HG03460 (cell line): ENCODE measurements at regions not wholly inside any gene's neighbourhood (a gene's known extent, or its start where the extent isn't known, plus 50 kb on each side); places are given as distances from the start of the nearest gene placed in this dataset.

Source experiments
- ATAC-seq: cut with Tn5 transposase; IDR thresholded peaks from one replicate; pipeline ENCODE4 v1.9.1; 2021; ENCODE audit not compliant: unreplicated experiment

DNA sequence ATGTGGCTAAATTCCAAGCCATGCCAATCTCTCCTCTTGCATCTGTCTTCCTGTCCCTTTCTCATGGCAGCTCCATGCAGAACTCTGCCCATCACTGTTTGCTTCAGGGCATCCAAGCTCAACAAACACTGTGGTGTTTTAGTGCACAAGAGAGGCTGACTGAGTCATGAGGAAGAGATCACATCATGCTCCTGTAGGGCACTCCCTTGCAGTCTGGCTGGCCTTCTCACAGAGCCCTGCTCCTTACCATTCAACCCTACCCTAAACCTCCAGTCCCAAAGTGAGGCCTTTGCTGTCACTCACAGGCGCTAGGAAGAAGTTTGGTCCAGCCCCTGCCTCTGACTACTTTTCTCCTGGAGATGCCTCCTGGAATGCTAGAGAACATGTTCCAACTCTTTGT lies 194.0 kb downstream of the LRATD1 start:
- no peak for ATAC-seq

DNA sequence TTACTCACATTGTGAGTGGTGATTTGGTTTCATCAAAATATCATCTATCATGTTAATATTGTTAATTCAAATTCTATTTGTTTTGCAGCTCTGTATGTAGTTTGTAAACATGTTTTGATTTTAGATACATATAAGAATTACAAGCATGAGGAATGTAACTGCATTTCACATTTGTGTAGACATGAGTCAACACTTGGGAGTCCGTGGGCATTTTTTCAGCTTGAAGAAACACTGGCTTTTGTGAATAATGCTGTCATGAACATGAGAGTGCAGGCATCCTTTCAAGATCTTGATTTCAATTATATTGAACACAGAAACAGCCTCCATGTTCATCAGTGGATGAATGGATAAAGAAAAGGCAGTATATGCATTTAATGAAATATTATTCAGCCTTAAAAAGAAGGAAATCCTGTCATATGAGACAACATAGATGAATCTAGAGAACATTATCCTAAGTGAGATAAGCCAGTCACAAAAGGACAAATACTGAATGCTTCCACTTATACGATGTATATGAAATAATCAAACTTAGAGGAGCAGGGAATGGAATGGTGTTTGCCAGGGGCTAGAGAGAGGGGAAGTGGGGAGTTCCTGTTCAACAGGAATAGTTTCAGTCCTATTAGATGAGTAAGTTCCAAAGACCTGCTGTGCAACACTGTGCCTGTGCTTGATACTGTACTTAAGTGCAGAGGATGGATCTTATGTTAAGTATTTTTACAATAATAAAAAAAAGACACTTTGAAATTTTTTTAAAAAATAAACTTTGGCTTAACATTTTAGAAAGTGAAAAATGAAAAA lies 194.9 kb downstream of the LRATD1 start:
- no peak for ATAC-seq

DNA sequence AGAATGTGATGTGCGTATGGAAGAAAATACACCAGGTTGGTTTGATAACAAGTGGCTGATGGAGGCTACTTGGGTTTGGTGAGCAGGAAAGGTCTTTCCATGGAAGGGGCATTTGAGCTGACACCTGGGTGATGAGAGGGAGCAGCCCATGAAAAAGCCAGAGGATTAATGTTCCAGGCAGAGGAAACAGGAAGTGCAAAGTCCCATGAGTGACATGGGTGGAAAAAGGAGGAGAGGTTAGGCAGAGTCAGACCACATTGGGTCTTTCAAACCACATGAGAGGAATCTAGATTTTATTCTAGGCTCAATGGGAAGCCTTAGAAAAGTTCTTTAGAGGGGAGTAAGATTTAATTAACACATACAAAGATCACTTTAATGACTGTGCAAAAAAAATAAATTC lies 195.7 kb downstream of the LRATD1 start:
- ATAC-seq = no peak

DNA sequence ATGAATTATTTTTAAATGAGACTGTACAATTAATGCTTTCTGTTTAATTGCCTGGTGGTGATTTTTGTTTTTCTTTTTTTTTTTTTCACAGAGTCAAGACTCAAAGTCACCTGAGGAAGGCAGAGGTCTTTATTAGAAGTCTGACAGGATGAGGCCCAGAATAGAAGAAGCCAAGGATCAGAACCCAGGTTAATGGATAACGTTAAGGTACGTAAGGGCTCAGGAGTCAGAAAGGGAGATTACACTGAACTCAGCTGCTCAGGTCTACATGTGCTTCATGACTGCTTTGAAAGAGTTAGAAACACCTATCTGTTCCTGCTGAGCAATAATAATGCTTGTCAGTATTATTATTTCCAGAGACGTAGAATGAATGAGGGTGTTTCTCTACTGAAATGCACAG lies 196.5 kb downstream of the LRATD1 start:
- no peak for ATAC-seq

DNA sequence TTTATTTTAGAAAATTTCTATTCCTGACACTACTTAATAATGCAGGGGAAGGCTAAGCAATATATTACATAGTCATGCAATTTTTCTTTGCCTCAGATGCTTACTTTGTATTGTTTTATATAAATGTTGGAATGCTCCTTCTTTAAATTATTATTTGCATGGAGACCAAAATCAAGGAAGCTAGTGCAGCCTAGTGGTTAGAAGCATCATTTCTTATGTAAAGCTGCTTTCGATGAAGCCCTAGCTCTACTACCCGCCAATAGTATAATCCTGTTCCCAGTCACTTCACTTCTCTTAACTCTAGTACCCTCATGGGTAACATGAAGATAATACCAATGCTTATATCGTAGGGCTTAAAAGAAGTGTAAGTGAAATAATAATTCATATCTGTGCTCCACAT lies 198.9 kb downstream of the LRATD1 start:
- no peak for ATAC-seq

DNA sequence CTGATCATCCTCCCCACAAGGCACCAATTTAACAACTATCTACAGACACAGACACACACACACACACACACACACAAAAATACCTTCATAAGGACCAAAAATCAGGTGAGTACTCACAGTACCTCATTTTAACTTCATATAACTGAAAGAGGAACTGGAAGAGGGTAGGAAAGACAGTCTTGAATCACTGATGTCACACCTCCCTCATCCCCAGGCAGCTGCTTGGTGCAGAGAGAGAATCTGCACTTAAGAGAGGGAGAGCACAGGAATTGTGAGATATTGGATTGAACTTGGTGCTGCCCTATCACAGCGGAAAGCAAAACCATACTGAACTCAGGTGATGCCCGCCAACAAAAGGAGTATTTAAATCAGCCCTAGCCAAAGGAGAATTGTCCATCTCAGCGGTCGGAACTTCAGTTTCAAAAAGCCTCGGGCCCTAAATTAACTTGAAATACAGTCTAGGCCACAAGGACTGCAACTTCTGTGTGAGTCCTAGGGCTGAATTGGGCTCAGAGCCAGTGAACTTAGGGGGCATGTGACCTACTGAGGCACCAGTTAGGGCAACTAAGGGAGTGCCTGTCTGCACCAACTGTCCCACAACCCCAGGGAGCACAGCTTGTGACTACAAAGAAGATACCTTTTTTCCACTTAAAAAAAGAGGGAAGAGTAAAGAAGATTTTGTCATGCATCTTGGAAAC lies 211.1 kb downstream of the LRATD1 start:
- ATAC-seq = no peak

DNA sequence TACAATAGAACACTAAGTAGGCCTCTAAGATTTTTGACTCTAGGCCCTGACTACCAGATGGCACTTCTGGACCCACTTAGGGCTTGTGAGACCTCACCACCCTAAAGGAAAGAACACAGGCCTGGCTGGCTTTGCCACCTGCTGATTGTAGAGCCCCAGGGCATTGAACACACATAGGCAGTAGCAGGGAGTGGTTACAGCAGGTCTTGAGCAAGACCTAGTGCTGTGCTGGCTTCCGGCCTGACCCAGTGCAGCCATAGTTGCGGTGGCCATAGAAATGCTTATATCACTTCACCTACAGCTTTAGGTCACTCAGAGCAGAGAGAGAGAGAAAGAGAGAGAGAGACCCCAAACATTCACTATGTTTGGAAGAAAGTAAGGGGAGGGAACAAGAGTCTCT lies 223.2 kb downstream of the LRATD1 start:
- ATAC-seq = no peak

DNA sequence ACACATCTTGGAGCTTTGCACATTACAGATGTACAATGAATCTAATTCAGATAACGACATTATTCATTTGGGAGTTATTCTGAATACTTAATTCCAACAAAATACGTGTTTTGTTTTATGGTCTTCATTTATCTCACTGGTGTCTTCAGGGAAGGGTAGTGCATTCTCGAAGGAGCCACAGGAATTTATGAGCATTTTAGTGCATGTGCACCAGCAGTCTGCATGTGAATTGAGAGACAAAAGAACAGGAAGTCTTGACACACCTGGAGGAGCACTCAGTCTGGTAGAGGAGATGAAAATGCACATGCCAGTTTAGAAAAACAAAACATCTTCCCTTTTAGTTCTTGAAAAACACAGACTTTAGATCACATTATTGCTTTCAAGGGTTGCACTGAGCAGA lies 228.7 kb downstream of the LRATD1 start:
- no peak for ATAC-seq

DNA sequence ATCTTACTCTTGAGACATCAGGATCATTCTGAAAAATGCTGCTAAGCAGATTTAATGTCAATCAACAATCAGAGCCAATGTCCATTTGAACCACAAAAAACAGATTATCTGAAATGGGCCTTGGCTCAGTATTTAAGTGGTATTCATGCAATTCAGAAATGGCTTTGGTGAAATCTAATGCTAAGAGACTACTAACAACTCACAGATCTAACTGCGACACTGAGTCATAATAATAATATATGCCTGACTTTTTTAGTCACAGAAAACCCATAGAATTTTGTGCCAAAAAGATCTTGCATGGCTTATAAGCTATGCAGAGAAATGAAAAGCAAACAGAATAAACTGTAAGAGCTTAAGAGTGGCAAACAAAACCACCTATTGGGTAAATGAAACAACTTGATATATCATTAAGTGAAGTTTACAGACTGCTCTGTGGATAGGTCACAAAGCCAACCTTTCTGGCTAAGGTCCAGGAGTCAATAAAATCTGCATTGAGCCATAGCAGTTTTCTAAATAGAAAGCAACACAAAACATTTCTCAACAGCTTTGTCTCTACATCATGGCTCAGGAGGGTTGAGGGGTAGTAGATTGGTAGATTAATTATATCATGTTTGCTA lies 234.3 kb downstream of the LRATD1 start:
- no peak for ATAC-seq

DNA sequence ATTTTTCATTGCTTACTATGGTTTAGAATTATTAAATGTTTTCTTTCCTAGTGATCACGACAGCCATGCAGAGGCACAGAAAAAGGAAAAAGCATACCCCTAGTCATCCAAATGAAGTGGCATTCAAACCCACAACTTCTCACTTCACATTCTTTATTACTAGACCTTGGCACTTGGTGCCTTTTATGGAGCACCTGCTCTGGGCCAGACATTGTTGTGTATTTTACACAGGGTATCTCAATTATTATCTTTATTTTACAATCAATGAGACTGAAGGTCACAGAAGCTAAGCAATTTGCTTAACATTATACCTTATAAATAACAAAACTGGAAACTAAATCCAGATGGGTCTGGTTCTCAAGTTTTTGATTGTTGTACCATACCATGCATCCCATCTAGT lies 235.3 kb downstream of the LRATD1 start:
- ATAC-seq = no peak

DNA sequence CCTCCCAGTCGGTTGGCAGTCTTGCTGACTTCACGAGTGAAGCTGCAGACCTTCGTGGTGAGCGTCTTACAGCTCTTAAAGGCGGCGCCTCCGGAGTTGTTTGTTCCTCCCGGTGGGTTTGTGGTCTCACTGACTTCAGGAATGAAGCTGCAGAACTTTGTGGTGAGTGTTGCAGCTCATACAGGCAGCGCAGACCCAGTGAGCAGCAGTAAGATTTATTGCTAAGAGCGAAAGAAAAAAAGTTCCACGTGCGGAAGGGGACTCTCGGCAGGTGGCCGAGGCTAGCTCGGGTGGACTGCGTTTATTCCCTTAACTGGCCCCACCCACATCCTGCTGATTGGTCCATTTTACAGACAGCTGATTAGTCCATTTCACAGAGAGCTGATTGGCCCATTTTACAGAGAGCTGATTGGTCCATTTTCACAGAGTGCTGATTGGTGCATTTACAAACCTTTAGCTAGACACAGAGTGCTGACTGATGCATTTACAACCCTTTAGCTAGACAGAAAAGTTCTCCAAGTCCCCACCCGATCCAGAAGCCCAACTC lies 240.3 kb downstream of the LRATD1 start:
- no peak for ATAC-seq

DNA sequence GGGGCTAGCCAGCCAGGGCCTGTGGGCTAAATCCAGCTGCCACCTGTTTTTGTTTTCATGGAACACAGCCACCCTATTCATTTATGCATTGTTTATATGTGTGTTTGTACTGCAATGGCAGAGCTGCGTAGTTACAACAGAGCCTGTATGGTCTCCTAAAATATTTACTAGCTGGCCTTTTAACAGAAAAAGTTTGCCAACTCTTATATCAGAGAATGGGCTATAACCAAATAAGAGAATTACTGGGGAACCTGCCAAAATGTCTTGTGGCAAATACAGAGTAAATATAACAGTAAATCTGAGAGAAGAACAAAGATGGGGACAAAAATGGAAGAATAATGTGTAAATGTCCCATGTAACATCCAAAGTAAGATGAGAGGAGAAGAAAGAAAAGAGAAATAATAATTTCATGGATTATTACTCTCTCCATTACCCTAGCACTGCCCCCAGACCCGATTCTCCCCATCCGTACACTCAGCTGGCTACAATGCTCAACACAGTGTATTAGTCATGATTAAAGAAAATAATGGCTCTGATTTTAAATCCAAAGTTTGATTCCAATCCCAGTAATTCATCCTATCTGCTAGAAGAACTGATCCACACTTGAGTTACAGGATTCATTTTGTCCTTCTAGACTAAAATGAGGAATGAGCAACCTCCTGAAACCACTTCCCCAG lies 249.3 kb downstream of the LRATD1 start:
- ATAC-seq = no peak

DNA sequence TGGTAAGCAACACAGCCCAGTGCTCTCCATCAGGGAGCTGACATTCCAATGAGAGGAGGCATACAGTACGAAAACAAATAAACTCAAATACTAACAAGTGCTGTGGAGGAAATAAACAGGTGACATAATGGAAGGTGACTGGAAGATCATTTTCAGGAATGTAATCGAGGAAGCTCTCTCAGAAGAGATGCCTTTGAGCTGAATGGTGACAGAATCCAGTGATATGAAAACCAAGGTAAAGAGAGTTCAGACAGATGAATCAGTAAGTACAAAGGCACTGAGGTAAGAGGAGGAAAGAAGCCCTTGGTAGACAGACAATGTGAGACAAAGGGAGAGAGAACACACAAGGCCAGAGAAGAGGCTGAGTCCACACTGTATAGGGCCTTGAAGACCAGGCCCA lies 252.1 kb downstream of the LRATD1 start:
- no peak for ATAC-seq

DNA sequence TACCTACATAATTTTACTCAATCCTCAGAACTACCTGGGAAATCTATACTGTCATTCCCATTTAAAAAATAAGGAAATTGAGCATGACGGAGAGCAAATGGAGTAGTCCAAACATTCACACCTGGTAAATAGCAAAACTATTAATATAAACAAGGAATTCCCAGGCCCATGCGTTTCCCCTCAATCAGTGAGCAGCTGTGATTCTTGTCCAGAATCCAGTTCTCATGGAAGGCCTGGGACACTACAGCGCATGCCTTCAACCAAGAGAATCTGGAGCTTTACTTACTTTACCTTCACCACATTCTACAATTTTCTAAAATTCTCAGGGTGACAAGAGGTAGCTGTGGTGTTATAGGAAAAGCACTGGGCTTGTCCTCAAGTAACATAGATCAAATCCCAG lies 259.0 kb downstream of the LRATD1 start:
- ATAC-seq = no peak

DNA sequence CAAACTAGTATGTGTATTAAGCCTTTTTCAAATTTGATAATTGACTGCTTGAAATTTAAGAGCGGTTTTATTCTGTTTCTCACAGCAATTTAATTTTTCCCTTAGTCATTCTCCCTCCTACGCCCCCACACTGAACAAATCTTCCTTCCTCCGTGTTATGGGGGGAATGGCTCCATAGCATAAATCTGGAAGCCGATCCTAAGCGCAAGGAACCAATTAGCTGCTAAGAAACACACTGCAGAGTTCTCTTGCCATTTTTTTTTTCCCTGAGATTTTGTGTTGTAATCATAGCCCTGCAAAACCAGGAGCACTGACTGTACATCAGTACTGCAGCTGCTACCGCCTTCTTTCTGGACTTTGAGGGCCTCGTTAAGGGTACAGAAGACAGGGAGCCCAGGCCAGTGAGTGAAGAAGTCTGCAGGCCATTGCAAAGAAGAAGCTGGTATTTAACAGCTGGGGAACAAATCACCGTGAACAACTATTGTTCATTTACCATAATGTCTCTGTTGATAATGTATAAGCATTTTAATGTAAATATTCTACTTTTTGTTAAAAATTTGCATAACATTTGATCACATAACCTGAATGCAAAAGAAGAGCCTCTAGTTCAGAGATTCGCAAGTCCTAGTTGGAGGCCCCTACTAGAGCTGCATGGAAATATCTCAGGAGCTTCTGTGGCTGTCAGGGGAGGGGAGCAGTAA lies 264.0 kb downstream of the LRATD1 start:
- no peak for ATAC-seq

DNA sequence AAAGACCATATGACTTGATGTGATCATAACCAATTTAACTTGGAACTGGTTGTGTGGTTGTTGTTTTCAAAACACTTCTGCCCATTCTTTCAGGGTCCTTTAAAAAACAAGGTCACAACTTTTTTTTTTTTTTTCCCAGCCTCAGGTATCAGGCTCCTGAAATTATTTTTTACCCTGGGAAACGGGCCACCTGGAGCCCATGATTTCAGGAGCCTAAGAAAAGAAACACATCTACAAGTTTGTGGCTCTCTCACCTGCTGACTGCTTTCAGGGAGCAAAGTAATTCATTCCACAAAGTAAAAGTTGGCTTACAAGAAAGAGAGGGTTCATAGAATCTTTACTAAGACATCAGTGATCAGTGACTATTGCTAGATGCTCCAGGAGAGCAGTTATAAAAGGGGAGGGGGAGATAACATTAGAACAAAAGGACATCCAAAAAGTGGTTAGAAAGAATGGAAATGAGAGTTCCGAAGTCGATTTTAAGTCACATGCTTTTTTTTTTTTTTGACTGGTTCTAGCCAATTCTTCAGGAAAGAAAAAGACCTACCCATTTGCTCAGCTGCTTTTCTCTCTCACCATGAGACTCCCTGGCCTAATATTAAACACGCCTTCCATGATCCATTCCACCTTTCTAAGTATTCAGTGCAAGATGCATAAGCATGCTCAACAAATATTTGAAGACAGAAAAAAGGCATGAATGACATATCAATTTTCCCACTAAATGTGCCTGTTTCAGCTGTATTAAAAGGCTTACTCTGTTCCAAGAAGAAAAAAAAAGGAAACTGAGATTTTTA lies 267.3 kb downstream of the LRATD1 start:
- no peak for ATAC-seq

DNA sequence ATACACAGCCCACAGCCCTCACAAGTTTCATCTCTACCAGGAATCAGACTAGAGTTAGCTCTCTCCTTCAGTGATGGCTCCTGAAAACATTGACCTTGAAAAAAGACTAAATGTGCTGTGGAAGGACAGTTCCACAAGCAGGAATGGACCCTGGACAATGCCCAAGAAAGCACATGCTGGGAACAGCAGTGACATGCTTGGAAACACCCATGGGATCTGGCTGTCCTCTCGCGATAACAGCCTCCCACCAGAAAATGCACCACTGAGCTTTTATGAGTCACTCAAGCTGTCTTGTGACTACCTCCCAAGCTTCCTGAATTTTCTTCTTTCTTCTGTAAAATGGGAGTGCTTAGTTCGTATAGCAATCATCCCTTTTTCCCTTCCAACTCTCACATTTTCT lies 269.2 kb downstream of the LRATD1 start:
- ATAC-seq = no peak

DNA sequence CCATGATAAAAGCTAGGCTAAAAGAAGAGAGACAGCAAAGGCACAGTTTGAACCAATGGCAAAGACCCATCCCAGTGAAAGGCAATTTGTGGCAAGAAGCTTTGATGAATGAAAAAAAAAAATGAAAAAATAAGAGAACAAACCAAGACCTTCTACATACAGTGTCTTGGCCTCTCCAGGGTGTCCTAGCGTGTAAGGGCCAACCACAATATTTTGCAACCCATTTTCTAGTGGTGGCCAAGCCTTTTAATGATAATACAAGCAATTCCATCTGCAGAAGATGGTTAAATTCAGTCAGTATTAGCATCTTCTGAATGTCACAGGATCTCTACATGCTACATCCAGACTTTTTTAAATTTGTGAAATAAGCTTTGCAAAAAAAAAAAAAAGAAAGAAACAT lies 270.4 kb downstream of the LRATD1 start:
- no peak for ATAC-seq

DNA sequence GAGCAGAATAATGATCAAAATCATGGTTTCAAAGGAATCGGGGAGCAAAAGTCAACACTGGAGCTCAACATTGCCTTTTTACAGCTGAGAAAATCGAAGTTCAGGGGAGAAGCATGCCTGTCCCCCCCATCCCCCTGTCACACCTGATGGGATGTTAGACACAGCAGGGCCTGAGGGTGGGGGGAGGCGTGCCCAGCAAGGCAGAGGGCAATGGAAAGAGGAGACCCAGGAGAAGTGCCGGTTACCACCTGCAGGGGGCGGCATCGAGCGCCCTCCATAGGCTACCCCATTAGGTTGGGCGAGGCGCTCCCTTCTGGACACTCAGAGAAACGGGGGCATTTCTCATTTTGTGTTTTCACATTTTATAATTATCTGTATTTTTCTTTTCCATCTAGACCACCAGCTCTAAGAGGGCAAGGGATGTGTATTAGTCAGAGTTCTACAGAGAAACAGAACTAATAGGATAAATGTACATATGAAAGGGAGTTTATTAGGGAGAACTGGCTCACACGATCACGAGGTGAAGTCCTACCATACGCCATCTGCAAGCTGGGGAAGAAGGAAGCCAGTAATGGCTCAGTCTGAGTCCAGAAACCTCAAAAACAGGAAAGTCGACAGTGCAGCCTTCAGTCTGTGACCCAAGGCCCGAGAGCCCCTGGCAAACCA lies 271.3 kb downstream of the LRATD1 start:
- ATAC-seq = peak; percentile 99
